OCI-LY1 (cell line): ENCODE measurements at regions not wholly inside any gene's neighbourhood (a gene's known extent, or its start where the extent isn't known, plus 50 kb on each side); places are given as distances from the start of the nearest gene placed in this dataset.

Experiments
- H2AFZ ChIP-seq: fragments of 200-600 bp; sonication (generic), shearing (Covaris generic); 2 replicates; pipeline ENCODE4 v1.6.0; 2014; ENCODE audit warnings: antibody characterized with exemption, mild to moderate bottlenecking, low read length
- H3F3A ChIP-seq: fragments of 200-600 bp; sonication (generic), shearing (Covaris generic); 2 replicates; pipeline ENCODE4 v1.6.0; 2014; ENCODE audit warnings: mild to moderate bottlenecking, antibody characterized with exemption, low read length, moderate library complexity; ENCODE audit not compliant: insufficient read depth
- H3K27ac ChIP-seq: fragments of 200-600 bp; sonication (generic); 2 replicates; pipeline ENCODE4 v1.5.1; 2014; ENCODE audit warnings: low read length, mixed run types, mild to moderate bottlenecking, low read depth; ENCODE audit not compliant: poor library complexity, severe bottlenecking
- H3K27me3 ChIP-seq: fragments of 200-600 bp; sonication (generic); 2 replicates; pipeline ENCODE4 v1.6.0; 2014; ENCODE audit warnings: antibody characterized with exemption, mild to moderate bottlenecking, low read length, moderate library complexity; ENCODE audit not compliant: insufficient read depth
- H3K36me3 ChIP-seq: fragments of 200-600 bp; sonication (generic); 2 replicates; pipeline ENCODE4 v1.6.1; 2014; ENCODE audit warnings: mild to moderate bottlenecking, antibody characterized with exemption, low read length, moderate library complexity, mixed read lengths; ENCODE audit not compliant: insufficient read depth
- H3K4me1 ChIP-seq: fragments of 200-600 bp; sonication (generic); 2 replicates; pipeline ENCODE4 v1.5.1; 2014; ENCODE audit warnings: mild to moderate bottlenecking, low read length, moderate library complexity; ENCODE audit not compliant: insufficient read depth, severe bottlenecking
- H3K4me2 ChIP-seq: fragments of 200-600 bp; sonication (generic), shearing (Covaris generic); 2 replicates; pipeline ENCODE4 v1.6.1; 2014; ENCODE audit warnings: low read length
- H3K4me3 ChIP-seq: fragments of 200-600 bp; sonication (generic); 2 replicates; pipeline ENCODE4 v1.5.1; 2014; ENCODE audit warnings: low read length, low read depth, mild to moderate bottlenecking, mixed read lengths; ENCODE audit not compliant: poor library complexity, severe bottlenecking
- H3K79me2 ChIP-seq: fragments of 200-600 bp; shearing (Covaris generic); 2 replicates; pipeline ENCODE4 v1.6.1; 2016; ENCODE audit warnings: mixed run types, low read length, mixed read lengths; ENCODE audit not compliant: insufficient read depth
- H3K9ac ChIP-seq: fragments of 200-600 bp; sonication (generic), shearing (Covaris generic); 2 replicates; pipeline ENCODE4 v1.6.1; 2014; ENCODE audit warnings: mild to moderate bottlenecking, low read length, mixed read lengths
- H3K9me2 ChIP-seq: fragments of 200-600 bp; sonication (generic), shearing (Covaris generic); 2 replicates; pipeline ENCODE4 v1.6.1; 2014; ENCODE audit warnings: low read depth, mild to moderate bottlenecking, low read length, mixed read lengths
- H3K9me3 ChIP-seq: fragments of 200-600 bp; shearing (Covaris generic); 2 replicates; pipeline ENCODE4 v1.6.1; 2014; ENCODE audit warnings: low read length, mixed read lengths
- H4K20me1 ChIP-seq: fragments of 200-600 bp; sonication (generic), shearing (Covaris generic); 2 replicates; pipeline ENCODE4 v1.6.0; 2016; ENCODE audit warnings: mild to moderate bottlenecking, low read length; ENCODE audit not compliant: insufficient read depth
- EZH2 ChIP-seq: fragments of 200-600 bp; sonication (generic), shearing (Covaris generic); IDR thresholded peaks from 2 replicates; pipeline ENCODE4 v1.8.0; 2017; ENCODE audit warnings: borderline replicate concordance, mixed run types, mild to moderate bottlenecking, antibody characterized with exemption, low read length, moderate library complexity, mixed read lengths
- TF ChIP-seq, protein P1 (sequence below): fragments of 200-600 bp; sonication (generic), shearing (Covaris generic); IDR thresholded peaks from 2 replicates; pipeline ENCODE4 v1.5.1; 2017; ENCODE audit warnings: mild to moderate bottlenecking, antibody characterized with exemption, low read length, moderate library complexity, mixed read lengths

GRCh38 chr3:30069056-30069455 is 537.3 kb upstream of the TGFBR2 start:
- no peaks in the 10 kb centered on the region for H3K36me3 ChIP-seq
- no peak overlapping the region for H3K4me3 ChIP-seq
- no peaks in the 10 kb centered on the region for H3F3A ChIP-seq
- H3K79me2 ChIP-seq: no peaks in the 10 kb centered on the region
- H3K27ac ChIP-seq: no peak overlapping the region
- no peak overlapping the region for H2AFZ ChIP-seq
- no peaks in the 10 kb centered on the region for H3K9me2 ChIP-seq
- no peak overlapping the region for H3K9ac ChIP-seq
- no peak for TF ChIP-seq EZH2
- TF ChIP-seq, protein P1, sequence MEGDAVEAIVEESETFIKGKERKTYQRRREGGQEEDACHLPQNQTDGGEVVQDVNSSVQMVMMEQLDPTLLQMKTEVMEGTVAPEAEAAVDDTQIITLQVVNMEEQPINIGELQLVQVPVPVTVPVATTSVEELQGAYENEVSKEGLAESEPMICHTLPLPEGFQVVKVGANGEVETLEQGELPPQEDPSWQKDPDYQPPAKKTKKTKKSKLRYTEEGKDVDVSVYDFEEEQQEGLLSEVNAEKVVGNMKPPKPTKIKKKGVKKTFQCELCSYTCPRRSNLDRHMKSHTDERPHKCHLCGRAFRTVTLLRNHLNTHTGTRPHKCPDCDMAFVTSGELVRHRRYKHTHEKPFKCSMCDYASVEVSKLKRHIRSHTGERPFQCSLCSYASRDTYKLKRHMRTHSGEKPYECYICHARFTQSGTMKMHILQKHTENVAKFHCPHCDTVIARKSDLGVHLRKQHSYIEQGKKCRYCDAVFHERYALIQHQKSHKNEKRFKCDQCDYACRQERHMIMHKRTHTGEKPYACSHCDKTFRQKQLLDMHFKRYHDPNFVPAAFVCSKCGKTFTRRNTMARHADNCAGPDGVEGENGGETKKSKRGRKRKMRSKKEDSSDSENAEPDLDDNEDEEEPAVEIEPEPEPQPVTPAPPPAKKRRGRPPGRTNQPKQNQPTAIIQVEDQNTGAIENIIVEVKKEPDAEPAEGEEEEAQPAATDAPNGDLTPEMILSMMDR: no peak
- H3K9me3 ChIP-seq: no peaks in the 10 kb centered on the region
- no peaks in the 10 kb centered on the region for H4K20me1 ChIP-seq
- no peak overlapping the region for H3K4me2 ChIP-seq
- no peaks in the 10 kb centered on the region for H3K4me1 ChIP-seq
- no peaks in the 10 kb centered on the region for H3K27me3 ChIP-seq

DNA sequence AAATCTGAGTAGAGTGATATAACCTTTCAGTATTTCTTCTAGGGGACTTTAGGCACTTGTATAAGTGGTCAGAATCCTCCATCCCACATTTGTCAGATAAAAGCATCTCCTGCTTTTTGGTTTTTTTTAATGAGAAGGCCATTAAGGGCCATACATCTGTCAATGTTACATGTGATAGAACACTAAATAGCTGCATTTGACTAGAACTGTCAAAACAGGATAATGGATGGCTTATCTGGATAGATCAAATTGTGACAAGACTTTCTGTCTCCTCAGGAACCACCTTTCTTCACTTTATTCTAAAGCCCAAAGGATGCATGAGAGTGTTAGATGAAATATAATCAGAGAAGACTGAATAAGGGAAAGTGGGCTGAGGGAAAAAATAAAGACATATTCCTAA is 533.4 kb upstream of the TGFBR2 start:
- H3K9ac ChIP-seq: no peak overlapping the region
- TF ChIP-seq EZH2: no peak
- TF ChIP-seq, protein P1: no peak
- no peak overlapping the region for H3K4me3 ChIP-seq
- no peaks in the 10 kb centered on the region for H3K27me3 ChIP-seq
- H3K4me1 ChIP-seq: no peaks in the 10 kb centered on the region
- no peak overlapping the region for H2AFZ ChIP-seq
- no peaks in the 10 kb centered on the region for H3K9me2 ChIP-seq
- no peaks in the 10 kb centered on the region for H3F3A ChIP-seq
- no peak overlapping the region for H3K27ac ChIP-seq
- H3K79me2 ChIP-seq: no peaks in the 10 kb centered on the region
- H4K20me1 ChIP-seq: no peaks in the 10 kb centered on the region
- no peaks in the 10 kb centered on the region for H3K9me3 ChIP-seq
- no peaks in the 10 kb centered on the region for H3K36me3 ChIP-seq
- no peak overlapping the region for H3K4me2 ChIP-seq

DNA sequence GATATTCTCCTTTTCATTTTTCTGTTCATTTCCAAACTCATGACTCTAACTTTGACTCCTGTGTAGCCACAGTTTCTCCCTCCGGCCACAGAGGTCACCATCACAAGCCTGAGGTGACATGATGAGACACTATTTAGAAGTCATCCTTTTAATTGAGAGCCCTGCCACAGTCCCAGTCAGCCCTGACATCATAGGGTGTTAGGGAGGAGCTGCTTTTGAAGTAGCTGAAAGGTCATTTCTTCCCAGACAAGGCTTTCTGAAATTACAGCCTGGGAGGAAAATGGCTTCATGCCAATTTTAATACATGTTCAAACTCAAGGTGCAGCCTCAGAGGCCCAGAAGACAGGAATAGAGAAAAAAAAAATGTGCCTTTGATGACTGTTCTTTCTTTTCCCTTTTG is 532.8 kb upstream of the TGFBR2 start:
- no peaks in the 10 kb centered on the region for H3F3A ChIP-seq
- no peaks in the 10 kb centered on the region for H3K27me3 ChIP-seq
- H3K9me3 ChIP-seq: no peaks in the 10 kb centered on the region
- H3K4me1 ChIP-seq: no peaks in the 10 kb centered on the region
- H3K4me2 ChIP-seq: no peak overlapping the region
- TF ChIP-seq, protein P1: no peak
- no peak for TF ChIP-seq EZH2
- no peak overlapping the region for H3K9ac ChIP-seq
- no peaks in the 10 kb centered on the region for H3K9me2 ChIP-seq
- H3K27ac ChIP-seq: no peak overlapping the region
- H3K36me3 ChIP-seq: no peaks in the 10 kb centered on the region
- no peak overlapping the region for H3K4me3 ChIP-seq
- no peaks in the 10 kb centered on the region for H4K20me1 ChIP-seq
- H3K79me2 ChIP-seq: no peaks in the 10 kb centered on the region
- no peak overlapping the region for H2AFZ ChIP-seq
